ENCODE measurements at regions not wholly inside any gene's neighbourhood (a gene's known extent, or its start where the extent isn't known, plus 50 kb on each side); places are given as distances from the start of the nearest gene placed in this dataset.

- TF ChIP-seq, protein P1, sequence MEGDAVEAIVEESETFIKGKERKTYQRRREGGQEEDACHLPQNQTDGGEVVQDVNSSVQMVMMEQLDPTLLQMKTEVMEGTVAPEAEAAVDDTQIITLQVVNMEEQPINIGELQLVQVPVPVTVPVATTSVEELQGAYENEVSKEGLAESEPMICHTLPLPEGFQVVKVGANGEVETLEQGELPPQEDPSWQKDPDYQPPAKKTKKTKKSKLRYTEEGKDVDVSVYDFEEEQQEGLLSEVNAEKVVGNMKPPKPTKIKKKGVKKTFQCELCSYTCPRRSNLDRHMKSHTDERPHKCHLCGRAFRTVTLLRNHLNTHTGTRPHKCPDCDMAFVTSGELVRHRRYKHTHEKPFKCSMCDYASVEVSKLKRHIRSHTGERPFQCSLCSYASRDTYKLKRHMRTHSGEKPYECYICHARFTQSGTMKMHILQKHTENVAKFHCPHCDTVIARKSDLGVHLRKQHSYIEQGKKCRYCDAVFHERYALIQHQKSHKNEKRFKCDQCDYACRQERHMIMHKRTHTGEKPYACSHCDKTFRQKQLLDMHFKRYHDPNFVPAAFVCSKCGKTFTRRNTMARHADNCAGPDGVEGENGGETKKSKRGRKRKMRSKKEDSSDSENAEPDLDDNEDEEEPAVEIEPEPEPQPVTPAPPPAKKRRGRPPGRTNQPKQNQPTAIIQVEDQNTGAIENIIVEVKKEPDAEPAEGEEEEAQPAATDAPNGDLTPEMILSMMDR (conservative IDR thresholded peaks at IDR 0.05 in 1 of 2, IDR thresholded peaks at IDR 0.05 in 1 of 2; ENCODE audit: extremely low read depth in 1 of 2, insufficient read depth in 1 of 2, low read depth in 1 of 2, low read length in 2 of 2): no peak
- no peak for TF ChIP-seq EZH2 (IDR thresholded peaks at IDR 0.05; ENCODE audit: borderline replicate concordance, low read length)
Observed at GRCh38 chr1:164949771-164950471, 390.9 kb downstream of the PBX1 start.

Measured in mammary epithelial cell (primary cell).